ENCODE measurements at regions not wholly inside any gene's neighbourhood (a gene's known extent, or its start where the extent isn't known, plus 50 kb on each side); places are given as distances from the start of the nearest gene placed in this dataset.

DNA sequence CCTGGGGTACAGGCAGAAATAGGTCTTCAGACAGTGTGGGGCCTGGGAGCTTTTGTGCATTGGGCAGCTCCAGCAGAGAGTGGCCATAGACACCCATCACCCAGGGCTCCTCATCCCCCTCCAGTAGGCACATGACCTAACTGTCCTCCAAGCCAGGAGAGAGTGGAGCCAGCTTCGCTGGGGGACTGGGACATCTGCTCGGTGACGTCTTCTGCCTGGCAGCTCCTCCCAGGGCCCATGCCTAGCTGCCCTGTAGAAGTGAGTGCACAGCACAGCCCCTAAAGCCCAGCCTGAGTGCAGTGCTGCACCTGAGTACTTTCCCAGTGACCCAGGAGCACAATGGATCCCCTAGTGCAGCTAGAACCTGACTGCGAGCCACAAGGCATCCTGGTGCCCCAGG, 279.7 kb upstream of the SLC7A11 start:
- TF ChIP-seq CSDC2 (CRISPR knock-in tag; IDR thresholded peaks at IDR 0.05) = no peak
- TF ChIP-seq ZNF8 (CRISPR knock-in tag; IDR thresholded peaks at IDR 0.05) = no peak
- no peak for TF ChIP-seq CSRNP3 (CRISPR knock-in tag; IDR thresholded peaks at IDR 0.05)
- TF ChIP-seq TCF4 (CRISPR knock-in tag; IDR thresholded peaks at IDR 0.05; ENCODE audit: borderline replicate concordance) = no peak
- no peak for TF ChIP-seq TOX (CRISPR knock-in tag; IDR thresholded peaks at IDR 0.05; ENCODE audit: borderline replicate concordance)
- TF ChIP-seq PATZ1 (CRISPR knock-in tag; IDR thresholded peaks at IDR 0.05; ENCODE audit: borderline replicate concordance) = no peak
- no peak for TF ChIP-seq POU6F1 (CRISPR knock-in tag; IDR thresholded peaks at IDR 0.05; ENCODE audit: borderline replicate concordance, low read depth)
- no peak for TF ChIP-seq ZNF565 (CRISPR knock-in tag; conservative IDR thresholded peaks at IDR 0.05; ENCODE audit: low read depth)
- no peak for TF ChIP-seq SNAI2 (CRISPR knock-in tag; IDR thresholded peaks at IDR 0.05)
- no peak for TF ChIP-seq ESRRG (CRISPR knock-in tag; IDR thresholded peaks at IDR 0.05)
- no peak for TF ChIP-seq ZFP3 (CRISPR knock-in tag; IDR thresholded peaks at IDR 0.05)
- no peak for TF ChIP-seq BACH2 (CRISPR knock-in tag; IDR thresholded peaks at IDR 0.05; ENCODE audit: borderline replicate concordance)
- TF ChIP-seq, protein P1, sequence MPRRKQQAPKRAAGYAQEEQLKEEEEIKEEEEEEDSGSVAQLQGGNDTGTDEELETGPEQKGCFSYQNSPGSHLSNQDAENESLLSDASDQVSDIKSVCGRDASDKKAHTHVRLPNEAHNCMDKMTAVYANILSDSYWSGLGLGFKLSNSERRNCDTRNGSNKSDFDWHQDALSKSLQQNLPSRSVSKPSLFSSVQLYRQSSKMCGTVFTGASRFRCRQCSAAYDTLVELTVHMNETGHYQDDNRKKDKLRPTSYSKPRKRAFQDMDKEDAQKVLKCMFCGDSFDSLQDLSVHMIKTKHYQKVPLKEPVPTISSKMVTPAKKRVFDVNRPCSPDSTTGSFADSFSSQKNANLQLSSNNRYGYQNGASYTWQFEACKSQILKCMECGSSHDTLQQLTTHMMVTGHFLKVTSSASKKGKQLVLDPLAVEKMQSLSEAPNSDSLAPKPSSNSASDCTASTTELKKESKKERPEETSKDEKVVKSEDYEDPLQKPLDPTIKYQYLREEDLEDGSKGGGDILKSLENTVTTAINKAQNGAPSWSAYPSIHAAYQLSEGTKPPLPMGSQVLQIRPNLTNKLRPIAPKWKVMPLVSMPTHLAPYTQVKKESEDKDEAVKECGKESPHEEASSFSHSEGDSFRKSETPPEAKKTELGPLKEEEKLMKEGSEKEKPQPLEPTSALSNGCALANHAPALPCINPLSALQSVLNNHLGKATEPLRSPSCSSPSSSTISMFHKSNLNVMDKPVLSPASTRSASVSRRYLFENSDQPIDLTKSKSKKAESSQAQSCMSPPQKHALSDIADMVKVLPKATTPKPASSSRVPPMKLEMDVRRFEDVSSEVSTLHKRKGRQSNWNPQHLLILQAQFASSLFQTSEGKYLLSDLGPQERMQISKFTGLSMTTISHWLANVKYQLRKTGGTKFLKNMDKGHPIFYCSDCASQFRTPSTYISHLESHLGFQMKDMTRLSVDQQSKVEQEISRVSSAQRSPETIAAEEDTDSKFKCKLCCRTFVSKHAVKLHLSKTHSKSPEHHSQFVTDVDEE (CRISPR knock-in tag; IDR thresholded peaks at IDR 0.05) = no peak
- TF ChIP-seq ISL1 (CRISPR knock-in tag; IDR thresholded peaks at IDR 0.05) = no peak
- TF ChIP-seq ZNF70 (CRISPR knock-in tag; IDR thresholded peaks at IDR 0.05) = no peak
- TF ChIP-seq ZFP30 (CRISPR knock-in tag; IDR thresholded peaks at IDR 0.05) = no peak
- TF ChIP-seq PPARA (CRISPR knock-in tag; IDR thresholded peaks at IDR 0.05; ENCODE audit: borderline replicate concordance) = no peak
- TF ChIP-seq ARNTL (CRISPR knock-in tag; IDR thresholded peaks at IDR 0.05; ENCODE audit: borderline replicate concordance, low read depth) = no peak
- no peak for TF ChIP-seq OSR1 (CRISPR knock-in tag; IDR thresholded peaks at IDR 0.05)
- ATAC-seq = no peak

GRCh38 chr4:138519436-138519835, 277.3 kb upstream of the SLC7A11 start:
- no peak for ATAC-seq
- TF ChIP-seq, protein P1 (CRISPR knock-in tag; IDR thresholded peaks at IDR 0.05) = no peak
- TF ChIP-seq TOX (CRISPR knock-in tag; IDR thresholded peaks at IDR 0.05; ENCODE audit: borderline replicate concordance) = no peak
- TF ChIP-seq SNAI2 (CRISPR knock-in tag; IDR thresholded peaks at IDR 0.05) = no peak
- TF ChIP-seq ISL1 (CRISPR knock-in tag; IDR thresholded peaks at IDR 0.05) = no peak
- TF ChIP-seq ZNF70 (CRISPR knock-in tag; IDR thresholded peaks at IDR 0.05) = no peak
- no peak for TF ChIP-seq ZC3H10 (CRISPR knock-in tag; IDR thresholded peaks at IDR 0.05)
- TF ChIP-seq ARNTL (CRISPR knock-in tag; IDR thresholded peaks at IDR 0.05; ENCODE audit: borderline replicate concordance, low read depth) = no peak
- no peak for TF ChIP-seq CSRNP3 (CRISPR knock-in tag; IDR thresholded peaks at IDR 0.05)
- no peak for TF ChIP-seq ZFP3 (CRISPR knock-in tag; IDR thresholded peaks at IDR 0.05)
- no peak for TF ChIP-seq TCF4 (CRISPR knock-in tag; IDR thresholded peaks at IDR 0.05; ENCODE audit: borderline replicate concordance)
- no peak for TF ChIP-seq CSDC2 (CRISPR knock-in tag; IDR thresholded peaks at IDR 0.05)
- no peak for TF ChIP-seq ESRRG (CRISPR knock-in tag; IDR thresholded peaks at IDR 0.05)
- no peak for TF ChIP-seq PATZ1 (CRISPR knock-in tag; IDR thresholded peaks at IDR 0.05; ENCODE audit: borderline replicate concordance)

All from SK-N-SH treated with all-trans-retinoic acid at 6 μM for 48 hours (cell line).